K562 (cell line): ENCODE measurements at regions not wholly inside any gene's neighbourhood (a gene's known extent, or its start where the extent isn't known, plus 50 kb on each side); places are given as distances from the start of the nearest gene placed in this dataset.

ENCODE experiments used
- ATAC-seq: fragments of 200-7000 bp; cut with Tn5 transposase; 3 replicates; pipeline ENCODE4 v1.9.1; 2020; ENCODE audit warnings: moderate library complexity
- BruUV-seq: library from RNA; stranded (reverse); fragments of 400-500 nt; replicated peaks from 2 replicates; lab custom pipeline; 2021; lab: Mats Ljungman, UMichigan
- CTCF ChIA-PET: fragments of 300-600 bp; formaldehyde crosslinking; extraction: SDS; loops from one replicate; lab custom pipeline; 2021; ENCODE audit warnings: low intra/inter-chr PET ratio; lab: Yijun Ruan, JAX
- POLR2A ChIA-PET: fragments of 300-600, 350-650 bp; sonication (Branson Sonifier 250); formaldehyde crosslinking; extraction: SDS; loops from one replicate; lab custom pipeline; 2021; ENCODE audit warnings: antibody characterized with exemption, inconsistent platforms; lab: Yijun Ruan, JAX
- DNase-seq, 4 experiments: peaks; one replicate each; pipeline versions ENCODE4 v3.0.0 to v3.0.0-alpha.2; 2011 to 2018; ENCODE audit warnings: low spot score in 3 of 4, mixed read lengths in 3 of 4; ENCODE audit errors: extremely low read depth in 1 of 4
- FAIRE-seq: peaks from 2 replicates; lab custom pipeline; 2011; peaks lifted over from hg19 to GRCh38; lab: Jason Lieb, UNC
- H2AFZ ChIP-seq: 2 replicates; pipeline ENCODE4 v1.6.0; 2011; ENCODE audit warnings: low read depth, low read length, control low read depth, inconsistent platforms
- H3K27ac ChIP-seq: fragments of 200-600 bp; 3 replicates; pipeline ENCODE4 v1.8.0; 2011; ENCODE audit warnings: low read depth, mild to moderate bottlenecking, control low read depth, inconsistent platforms, low read length, moderate library complexity, mixed read lengths; ENCODE audit errors: extremely low read depth
- H3K27me3 ChIP-seq, 2 experiments: fragments of 300-600 bp in 1 of 2; 2 replicates in 1 of 2; 3 replicates in 1 of 2; pipeline versions ENCODE4 v1.6.0 to v1.8.0; 2011; ENCODE audit warnings: inconsistent platforms in 2 of 2, low read length in 2 of 2, mild to moderate bottlenecking in 1 of 2, mixed read lengths in 1 of 2, moderate library complexity in 1 of 2; ENCODE audit not compliant: control insufficient read depth in 2 of 2, insufficient read depth in 2 of 2
- H3K36me3 ChIP-seq: fragments of 300-600 bp; 3 replicates; pipeline ENCODE4 v1.8.0; 2011; ENCODE audit warnings: mild to moderate bottlenecking, low read length, inconsistent platforms; ENCODE audit not compliant: control insufficient read depth, insufficient read depth
- H3K4me1 ChIP-seq, 2 experiments: fragments of 200-600 bp in 1 of 2; replicated peaks in 1 of 2; 2 replicates in 1 of 2; 3 replicates in 1 of 2; pipeline versions ENCODE4 v1.5.1 to v1.8.0; 2011; ENCODE audit warnings: inconsistent platforms in 2 of 2, low read length in 2 of 2, mild to moderate bottlenecking in 1 of 2, mixed read lengths in 1 of 2, moderate library complexity in 1 of 2; ENCODE audit not compliant: control insufficient read depth in 2 of 2, insufficient read depth in 2 of 2
- H3K4me2 ChIP-seq: 2 replicates; pipeline ENCODE4 v1.6.1; 2011; ENCODE audit warnings: low read length, control low read depth, inconsistent platforms, mixed read lengths; ENCODE audit not compliant: insufficient read depth
- H3K4me3 ChIP-seq: fragments of 200-600 bp; sonication (generic), shearing (Covaris generic); 2 replicates; pipeline ENCODE4 v1.5.1; 2016; ENCODE audit warnings: control low read depth, inconsistent platforms
- H3K79me2 ChIP-seq: fragments of 200-600 bp; 3 replicates; pipeline ENCODE4 v1.8.0; 2011; ENCODE audit warnings: low read length, inconsistent platforms; ENCODE audit not compliant: control insufficient read depth, insufficient read depth
- H3K9ac ChIP-seq, 2 experiments: 2 replicates each; pipeline versions ENCODE4 v1.6.0 to v1.6.1; 2011; ENCODE audit warnings: low read depth in 2 of 2, low read length in 2 of 2, control low read depth in 1 of 2, inconsistent platforms in 1 of 2, mild to moderate bottlenecking in 1 of 2, mixed read lengths in 1 of 2; ENCODE audit not compliant: insufficient read depth in 1 of 2
- H3K9me1 ChIP-seq: one replicate; pipeline ENCODE4 v1.6.0; 2011; ENCODE audit warnings: inconsistent platforms, mild to moderate bottlenecking, low read length, moderate library complexity; ENCODE audit not compliant: control insufficient read depth, insufficient read depth
- H3K9me3 ChIP-seq: replicated peaks from 2 replicates; pipeline ENCODE4 v1.5.1; 2011; ENCODE audit warnings: low read depth, low read length, inconsistent platforms; ENCODE audit not compliant: control insufficient read depth, insufficient read depth
- H4K20me1 ChIP-seq: replicated peaks from 2 replicates; pipeline ENCODE4 v1.6.1; 2011; ENCODE audit warnings: low read length, inconsistent platforms, mixed read lengths; ENCODE audit not compliant: control insufficient read depth, insufficient read depth
- CHCHD3 ChIP-seq: fragments of 250-450 bp; sonication (Bioruptor Pico); IDR thresholded peaks from 2 replicates; pipeline ENCODE4 v2.1.2; 2022; ENCODE audit warnings: mild to moderate bottlenecking
- FOXJ3 ChIP-seq: sonication (generic); formaldehyde crosslinking; IDR thresholded peaks from 2 replicates; pipeline ENCODE4 v1.4.0; 2020; ENCODE audit warnings: mild to moderate bottlenecking, missing genetic modification reagents
- FOXK2 ChIP-seq, 2 experiments: fragments of 450-650 bp; IDR thresholded peaks in 1 of 2; conservative IDR thresholded peaks in 1 of 2; 2 replicates each; pipeline ENCODE4 v1.6.1; 2016; ENCODE audit warnings: low read depth in 2 of 2, mild to moderate bottlenecking in 1 of 2
- ILF3 ChIP-seq: fragments of 450-650 bp; IDR thresholded peaks from 2 replicates; pipeline ENCODE4 v1.6.1; 2018; ENCODE audit warnings: antibody characterized with exemption, mild to moderate bottlenecking, moderate library complexity, borderline replicate concordance
- MCM5 ChIP-seq: fragments of 450-650 bp; IDR thresholded peaks from 2 replicates; pipeline ENCODE4 v1.6.1; 2016; ENCODE audit warnings: low read depth
- NUFIP1 ChIP-seq: fragments of 450-650 bp; IDR thresholded peaks from 2 replicates; pipeline ENCODE4 v1.6.1; 2018; ENCODE audit not compliant: partially characterized antibody
- RFX5 ChIP-seq: IDR thresholded peaks from 2 replicates; pipeline ENCODE4 v1.6.1; 2011; ENCODE audit warnings: low read depth, mild to moderate bottlenecking, improper control_type of control experiment, low read length
- SMARCB1 ChIP-seq: IDR thresholded peaks from 2 replicates; pipeline ENCODE4 v1.6.1; 2011; ENCODE audit warnings: improper control_type of control experiment, low read depth; ENCODE audit not compliant: insufficient read length
- SMARCE1 ChIP-seq: fragments of 450-650 bp; IDR thresholded peaks from 2 replicates; pipeline ENCODE4 v1.7.1; 2016; ENCODE audit warnings: mild to moderate bottlenecking
- STAT5B ChIP-seq: fragments of 250-450 bp; sonication (Bioruptor Pico); IDR thresholded peaks from 2 replicates; pipeline ENCODE4 v1.8.0; 2021; ENCODE audit warnings: mild to moderate bottlenecking, inconsistent platforms
- TAF1 ChIP-seq: IDR thresholded peaks from 2 replicates; pipeline ENCODE4 v1.6.1; 2011; ENCODE audit warnings: mild to moderate bottlenecking, low read length, moderate library complexity; ENCODE audit not compliant: insufficient read depth, control insufficient read depth, severe bottlenecking; ENCODE audit errors: extremely low read depth
- TFE3 ChIP-seq: fragments of 450-650 bp; formaldehyde crosslinking; IDR thresholded peaks from 2 replicates; pipeline ENCODE4 v1.4.0; 2020; ENCODE audit warnings: mild to moderate bottlenecking, mixed read lengths
- ZBTB40 ChIP-seq, 2 experiments: fragments of 450-650 bp in 1 of 2; sonication (generic) in 1 of 2; formaldehyde crosslinking in 1 of 2; IDR thresholded peaks; 2 replicates each; pipeline versions ENCODE4 v1.7.1 to v1.9.0; 2016 to 2022; ENCODE audit warnings: inconsistent platforms in 1 of 2, mild to moderate bottlenecking in 1 of 2, missing genetic modification reagents in 1 of 2
- ZNF707 ChIP-seq: fragments of 250-450 bp; sonication (Bioruptor Pico); conservative IDR thresholded peaks from 2 replicates; pipeline ENCODE4 v1.8.0; 2022; ENCODE audit warnings: inconsistent platforms, mild to moderate bottlenecking, moderate library complexity
- in situ Hi-C: fragments of 300-500 bp; cut with MboI; formaldehyde crosslinking; loops from 4 replicates; pipeline ENCODE4 v1.15.0; 2018; ENCODE audit warnings: inconsistent platforms, mixed read lengths
- intact Hi-C: fragments of 100-400 bp; cut with micrococcal nuclease; formaldehyde crosslinking; loops from 2 replicates; pipeline ENCODE4 v1.14.2; 2022

DNA sequence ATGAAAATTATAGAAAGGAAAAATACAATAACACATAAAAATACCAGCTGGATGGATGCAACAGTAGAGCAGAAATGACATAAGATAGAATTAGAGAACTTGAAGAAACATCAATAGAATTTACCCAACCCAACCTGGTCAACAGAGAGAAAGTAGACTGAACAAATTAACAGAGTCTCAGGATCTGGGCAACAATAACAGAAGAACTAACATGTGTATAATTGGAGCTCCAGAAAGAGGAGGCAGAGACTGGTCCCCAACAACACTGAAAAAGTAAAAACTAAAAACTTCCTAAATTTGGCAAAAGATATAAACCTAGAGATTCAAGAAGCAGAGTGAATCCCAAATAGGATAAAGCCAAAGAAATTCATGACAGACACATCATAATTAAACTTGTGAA, 458.8 kb downstream of the RPS24 start:
- intact Hi-C loops: no loop called here
- in situ Hi-C loops: no loop called here
- Histone ChIP-seq H3K4me1 (no peaks in the 10 kb centered on the region), H3K27ac (no peak overlapping the region), H3K27me3 (no peaks in the 10 kb centered on the region), H3K9me3 (no peaks in the 10 kb centered on the region), H4K20me1 (no peaks in the 10 kb centered on the region), H3K4me3 (no peak overlapping the region), H3K9me1 (no peaks in the 10 kb centered on the region), H3K9ac (no peak overlapping the region), H3K36me3 (no peaks in the 10 kb centered on the region), H3K4me2 (no peak overlapping the region), H2AFZ (no peak overlapping the region), H3K79me2 (no peaks in the 10 kb centered on the region)
- no peak for TF ChIP-seq CHCHD3 (CRISPR knock-in tag)
- TF ChIP-seq ZNF707 (CRISPR knock-in tag): no peak
- no peak for TF ChIP-seq NUFIP1
- no peak for TF ChIP-seq ZBTB40 (IDR thresholded peaks at IDR 0.05)
- TF ChIP-seq ZBTB40 (CRISPR knock-in tag; IDR thresholded peaks at IDR 0.05): no peak
- TF ChIP-seq SMARCE1: no peak
- no peak for TF ChIP-seq TFE3 (CRISPR knock-in tag)
- TF ChIP-seq SMARCB1: no peak
- TF ChIP-seq FOXK2 (conservative IDR thresholded peaks at IDR 0.05 in 1 of 2, IDR thresholded peaks at IDR 0.05 in 1 of 2; ENCODE audit: low read depth in 2 of 2): no peak
- no peak for TF ChIP-seq FOXJ3
- no peak for TF ChIP-seq ILF3
- TF ChIP-seq RFX5: no peak
- TF ChIP-seq TAF1: no peak
- no peak for TF ChIP-seq STAT5B
- TF ChIP-seq MCM5: no peak
- CTCF ChIA-PET: no interaction called here
- POLR2A ChIA-PET: no interaction called here
- DNase-seq (no peak), FAIRE-seq (no peak), ATAC-seq (no peak)
- no TSS peak for BruUV-seq
